ENCODE measurements at regions not wholly inside any gene's neighbourhood (a gene's known extent, or its start where the extent isn't known, plus 50 kb on each side); places are given as distances from the start of the nearest gene placed in this dataset.

DNA sequence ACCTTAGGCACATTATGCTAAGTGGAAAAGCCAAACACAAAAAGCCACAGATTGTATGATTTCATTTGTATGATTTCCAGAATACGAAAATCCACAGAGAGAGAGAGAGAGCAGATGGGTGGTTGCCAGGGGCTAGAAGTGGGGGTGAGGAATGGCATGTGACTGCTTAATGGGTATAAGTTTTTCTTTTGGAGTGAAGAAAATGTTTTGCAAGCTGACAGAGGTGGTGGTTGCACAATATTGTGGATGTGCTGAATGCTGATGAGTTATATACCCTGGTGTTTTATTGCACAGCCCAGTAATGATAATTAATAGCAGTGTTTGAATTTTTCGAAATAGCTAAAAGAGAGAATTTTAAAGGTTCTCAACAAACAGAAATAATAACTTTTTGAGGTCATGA is 386.1 kb upstream of the HS3ST1 start:
- Histone ChIP-seq H3K79me1 (ENCODE audit: low read depth in 1 of 2, low read length in 2 of 2) (no peaks in the 10 kb centered on the region), H3K9me3 (ENCODE audit: control insufficient read depth, insufficient read depth, low read length) (no peaks in the 10 kb centered on the region; the same call in 1 of the 2 replicates), H3K4me1 (ENCODE audit: control insufficient read depth, insufficient read depth, low read length) (no peaks in the 10 kb centered on the region), H2AK9ac (replicated peaks; ENCODE audit: low read depth, low read length, poor library complexity) (no peak overlapping the region), H3K4me2 (ENCODE audit: low read depth, low read length) (no peak overlapping the region), H2AK5ac (ENCODE audit: low read depth, low read length) (no peak overlapping the region), H3K9ac (ENCODE audit: low read depth, low read length) (no peak overlapping the region), H3K18ac (ENCODE audit: low read depth, low read length) (no peak overlapping the region), H3K9me1 (ENCODE audit: insufficient read depth, low read length) (no peaks in the 10 kb centered on the region), H3K4ac (ENCODE audit: low read depth, low read length) (no peak overlapping the region), H3K36me3 (ENCODE audit: control insufficient read depth, insufficient read depth, low read length) (no peaks in the 10 kb centered on the region), H3K27me3 (ENCODE audit: control insufficient read depth, insufficient read depth, low read length) (no peaks in the 10 kb centered on the region), H2BK120ac (ENCODE audit: low read depth, low read length) (no peak overlapping the region), H4K20me1 (ENCODE audit: insufficient read depth, low read length) (no peaks in the 10 kb centered on the region), H3K23ac (ENCODE audit: low read depth, low read length) (no peak overlapping the region), H4K91ac (ENCODE audit: insufficient read depth, low read depth, low read length) (no peak overlapping the region), H4K8ac (ENCODE audit: low read depth in 2 of 2, low read length in 2 of 2) (no peak overlapping the region), H3K27ac (ENCODE audit: insufficient read depth, low read length) (no peak overlapping the region), H4K5ac (ENCODE audit: low read depth, low read length) (no peak overlapping the region), H3K14ac (replicated peaks; ENCODE audit: low read depth, low read length) (no peak overlapping the region), H3K4me3 (ENCODE audit: insufficient read depth, low read depth, low read length) (no peak overlapping the region), H2AFZ (replicated peaks; ENCODE audit: low read length, poor library complexity) (no peak overlapping the region), H2BK20ac (ENCODE audit: low read depth, low read length) (no peak overlapping the region), H2BK5ac (ENCODE audit: low read depth, low read length, poor library complexity, severe bottlenecking) (no peak overlapping the region), H2BK15ac (ENCODE audit: low read depth, low read length) (no peak overlapping the region), H3K56ac (ENCODE audit: extremely low read depth, insufficient read depth, low read length) (no peak overlapping the region)
- BruUV-seq (replicated peaks), result no TSS peak
- in situ Hi-C loops (cut with MboI; ENCODE audit: low sequenced_read_pairs), result no loop called here
- dilution Hi-C loops (cut with HindIII; ENCODE audit: low sequenced_read_pairs, unreplicated experiment), result no loop called here
- DNase-seq (no peak), ATAC-seq (ENCODE audit: low read depth) (no peak)
- ChIA-PET POLR2A (ENCODE audit: unreplicated experiment) (no interaction called here), CTCF (no interaction called here)
- WGBS, 2 experiments (ENCODE audit: extremely low coverage in 2 of 2, insufficient read length in 1 of 2), result no CpG with 5 or more reads among the region's 2 CpGs
- intact Hi-C loops (cut with micrococcal nuclease), result no loop called here
- TF ChIP-seq, protein P1, sequence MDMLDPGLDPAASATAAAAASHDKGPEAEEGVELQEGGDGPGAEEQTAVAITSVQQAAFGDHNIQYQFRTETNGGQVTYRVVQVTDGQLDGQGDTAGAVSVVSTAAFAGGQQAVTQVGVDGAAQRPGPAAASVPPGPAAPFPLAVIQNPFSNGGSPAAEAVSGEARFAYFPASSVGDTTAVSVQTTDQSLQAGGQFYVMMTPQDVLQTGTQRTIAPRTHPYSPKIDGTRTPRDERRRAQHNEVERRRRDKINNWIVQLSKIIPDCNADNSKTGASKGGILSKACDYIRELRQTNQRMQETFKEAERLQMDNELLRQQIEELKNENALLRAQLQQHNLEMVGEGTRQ (IDR thresholded peaks at IDR 0.05; ENCODE audit: low read depth, low read length), result no peak
- no peak for TF ChIP-seq SMC3 (IDR thresholded peaks at IDR 0.05; ENCODE audit: low read depth, low read length)
- TF ChIP-seq FOS (IDR thresholded peaks at IDR 0.05; ENCODE audit: low read depth, low read length), result no peak
- no peak for TF ChIP-seq RAD21 (IDR thresholded peaks at IDR 0.05; ENCODE audit: low read length)
- no peak for TF ChIP-seq MAZ (IDR thresholded peaks at IDR 0.05; ENCODE audit: borderline replicate concordance, low read depth, low read length)
- no peak for TF ChIP-seq MXI1 (IDR thresholded peaks at IDR 0.05; ENCODE audit: borderline replicate concordance, low read depth, low read length)
- TF ChIP-seq, protein P2, sequence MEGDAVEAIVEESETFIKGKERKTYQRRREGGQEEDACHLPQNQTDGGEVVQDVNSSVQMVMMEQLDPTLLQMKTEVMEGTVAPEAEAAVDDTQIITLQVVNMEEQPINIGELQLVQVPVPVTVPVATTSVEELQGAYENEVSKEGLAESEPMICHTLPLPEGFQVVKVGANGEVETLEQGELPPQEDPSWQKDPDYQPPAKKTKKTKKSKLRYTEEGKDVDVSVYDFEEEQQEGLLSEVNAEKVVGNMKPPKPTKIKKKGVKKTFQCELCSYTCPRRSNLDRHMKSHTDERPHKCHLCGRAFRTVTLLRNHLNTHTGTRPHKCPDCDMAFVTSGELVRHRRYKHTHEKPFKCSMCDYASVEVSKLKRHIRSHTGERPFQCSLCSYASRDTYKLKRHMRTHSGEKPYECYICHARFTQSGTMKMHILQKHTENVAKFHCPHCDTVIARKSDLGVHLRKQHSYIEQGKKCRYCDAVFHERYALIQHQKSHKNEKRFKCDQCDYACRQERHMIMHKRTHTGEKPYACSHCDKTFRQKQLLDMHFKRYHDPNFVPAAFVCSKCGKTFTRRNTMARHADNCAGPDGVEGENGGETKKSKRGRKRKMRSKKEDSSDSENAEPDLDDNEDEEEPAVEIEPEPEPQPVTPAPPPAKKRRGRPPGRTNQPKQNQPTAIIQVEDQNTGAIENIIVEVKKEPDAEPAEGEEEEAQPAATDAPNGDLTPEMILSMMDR (conservative IDR thresholded peaks at IDR 0.05; ENCODE audit: low read depth, low read length), result no peak
- no peak for TF ChIP-seq BHLHE40 (IDR thresholded peaks at IDR 0.05; ENCODE audit: low read depth, low read length)
- no peak for TF ChIP-seq RFX5 (IDR thresholded peaks at IDR 0.05; ENCODE audit: low read depth, low read length)
- no peak for TF ChIP-seq CHD1 (IDR thresholded peaks at IDR 0.05; ENCODE audit: low read depth, low read length)
- TF ChIP-seq MAFK (IDR thresholded peaks at IDR 0.05; ENCODE audit: low read depth, low read length), result no peak
